Progenitor cell of endocrine pancreas (in vitro differentiated cells): ENCODE measurements at regions not wholly inside any gene's neighbourhood (a gene's known extent, or its start where the extent isn't known, plus 50 kb on each side); places are given as distances from the start of the nearest gene placed in this dataset.

Source experiments
- DNase-seq: peaks from one replicate; pipeline ENCODE4 v3.0.0; 2021; ENCODE audit warnings: low spot score; ENCODE audit not compliant: unreplicated experiment
- H3K27ac Mint-ChIP-seq: 2 replicates; pipeline ENCODE4 v1.8.0; 2021; ENCODE audit warnings: mild to moderate bottlenecking, moderate library complexity, mixed read lengths
- H3K27me3 Mint-ChIP-seq: 2 replicates; pipeline ENCODE4 v1.8.0; 2021; ENCODE audit warnings: mixed read lengths
- H3K36me3 Mint-ChIP-seq: 2 replicates; pipeline ENCODE4 v1.8.0; 2022; ENCODE audit warnings: mixed read lengths; ENCODE audit not compliant: insufficient read depth
- H3K4me1 Mint-ChIP-seq: 2 replicates; pipeline ENCODE4 v1.8.0; 2021; ENCODE audit warnings: low read depth, mixed read lengths
- H3K4me3 Mint-ChIP-seq: 2 replicates; pipeline ENCODE4 v1.8.0; 2021; ENCODE audit warnings: low read depth, mild to moderate bottlenecking, moderate library complexity, mixed read lengths
- H3K9me3 Mint-ChIP-seq: 2 replicates; pipeline ENCODE4 v1.8.0; 2021; ENCODE audit warnings: low read depth, mixed read lengths
- TF ChIP-seq, protein P1 (sequence below): fragments of 200-600 bp; sonication (generic); IDR thresholded peaks from one replicate; pipeline ENCODE4 v1.5.0; 2021; ENCODE audit warnings: antibody characterized with exemption, mild to moderate bottlenecking; ENCODE audit not compliant: unreplicated experiment

DNA sequence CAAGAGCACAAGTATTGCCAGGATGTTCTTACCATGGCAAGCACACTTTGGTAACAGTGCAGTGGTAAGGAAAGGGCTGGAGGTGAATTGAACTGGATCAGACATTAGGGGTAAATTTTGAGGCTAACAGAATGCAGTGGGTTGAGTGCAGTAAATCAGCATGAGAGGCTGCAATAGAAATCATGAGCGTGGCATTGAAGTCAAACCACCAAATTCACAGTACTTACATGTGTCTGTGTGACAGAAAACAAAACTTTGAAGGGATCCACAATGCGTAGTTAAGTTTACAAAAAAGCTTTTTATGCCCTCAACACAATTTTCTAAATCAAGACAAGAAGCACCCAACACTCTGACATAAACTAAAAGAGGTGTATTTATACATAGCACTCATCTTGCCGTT is 428.0 kb upstream of the ARHGEF26 start:
- TF ChIP-seq, protein P1, sequence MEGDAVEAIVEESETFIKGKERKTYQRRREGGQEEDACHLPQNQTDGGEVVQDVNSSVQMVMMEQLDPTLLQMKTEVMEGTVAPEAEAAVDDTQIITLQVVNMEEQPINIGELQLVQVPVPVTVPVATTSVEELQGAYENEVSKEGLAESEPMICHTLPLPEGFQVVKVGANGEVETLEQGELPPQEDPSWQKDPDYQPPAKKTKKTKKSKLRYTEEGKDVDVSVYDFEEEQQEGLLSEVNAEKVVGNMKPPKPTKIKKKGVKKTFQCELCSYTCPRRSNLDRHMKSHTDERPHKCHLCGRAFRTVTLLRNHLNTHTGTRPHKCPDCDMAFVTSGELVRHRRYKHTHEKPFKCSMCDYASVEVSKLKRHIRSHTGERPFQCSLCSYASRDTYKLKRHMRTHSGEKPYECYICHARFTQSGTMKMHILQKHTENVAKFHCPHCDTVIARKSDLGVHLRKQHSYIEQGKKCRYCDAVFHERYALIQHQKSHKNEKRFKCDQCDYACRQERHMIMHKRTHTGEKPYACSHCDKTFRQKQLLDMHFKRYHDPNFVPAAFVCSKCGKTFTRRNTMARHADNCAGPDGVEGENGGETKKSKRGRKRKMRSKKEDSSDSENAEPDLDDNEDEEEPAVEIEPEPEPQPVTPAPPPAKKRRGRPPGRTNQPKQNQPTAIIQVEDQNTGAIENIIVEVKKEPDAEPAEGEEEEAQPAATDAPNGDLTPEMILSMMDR = no peak
- no peaks in the 10 kb centered on the region for H3K36me3 Mint-ChIP-seq
- H3K27me3 Mint-ChIP-seq = no peaks in the 10 kb centered on the region
- H3K27ac Mint-ChIP-seq = no peak overlapping the region
- H3K4me3 Mint-ChIP-seq = no peak overlapping the region
- no peaks in the 10 kb centered on the region for H3K4me1 Mint-ChIP-seq
- no peaks in the 10 kb centered on the region for H3K9me3 Mint-ChIP-seq
- DNase-seq = no peak

DNA sequence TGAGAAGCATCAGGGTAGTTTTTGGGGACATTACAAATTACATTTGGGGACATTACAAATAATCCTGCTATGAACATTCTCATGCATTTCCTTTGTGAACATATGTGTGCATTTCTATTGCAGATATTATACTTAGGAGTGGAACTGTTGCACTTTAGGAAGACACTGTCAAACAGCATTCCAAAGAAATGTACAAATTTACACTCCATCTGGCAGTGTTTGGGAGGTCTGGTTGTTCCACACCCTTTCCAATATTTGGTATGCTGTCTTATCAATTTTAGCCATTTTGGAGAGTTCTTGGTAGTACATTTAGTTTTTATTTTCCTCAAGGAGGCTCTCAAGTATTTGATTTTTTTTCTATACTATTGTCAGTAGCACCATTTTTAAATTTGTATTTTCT is 419.1 kb upstream of the ARHGEF26 start:
- Mint-ChIP-seq H3K4me1 (peaks cover 8% of the 10 kb centered on the region), H3K9me3 (no peaks in the 10 kb centered on the region), H3K27me3 (no peaks in the 10 kb centered on the region), H3K36me3 (no peaks in the 10 kb centered on the region), H3K4me3 (no peak overlapping the region), H3K27ac (no peak overlapping the region)
- TF ChIP-seq, protein P1 = no peak
- no peak for DNase-seq

DNA sequence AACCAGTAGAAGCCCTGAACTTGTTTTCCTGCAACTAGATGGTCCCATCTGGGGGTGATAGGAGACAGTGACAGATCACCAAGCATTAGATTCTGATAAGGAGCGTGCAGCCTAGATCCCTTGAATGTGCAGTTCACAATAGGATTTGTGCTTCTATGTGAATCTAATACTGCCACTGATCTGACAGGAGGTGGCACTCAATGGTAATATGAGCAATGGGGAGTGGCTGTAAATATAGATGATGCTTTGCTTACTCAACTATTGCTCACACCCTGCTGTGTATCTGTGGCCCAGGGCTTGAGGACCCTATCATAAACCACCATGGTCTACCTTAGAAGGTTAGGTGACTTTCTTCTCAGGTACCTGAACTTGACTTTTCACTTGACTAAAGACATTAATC is 417.1 kb upstream of the ARHGEF26 start:
- TF ChIP-seq, protein P1 = no peak
- H3K27me3 Mint-ChIP-seq = no peaks in the 10 kb centered on the region
- H3K36me3 Mint-ChIP-seq = no peaks in the 10 kb centered on the region
- no peak for DNase-seq
- H3K27ac Mint-ChIP-seq = no peak overlapping the region
- H3K4me1 Mint-ChIP-seq = peaks cover 7% of the 10 kb centered on the region
- peaks cover under 1% of the 10 kb centered on the region for H3K9me3 Mint-ChIP-seq
- no peak overlapping the region for H3K4me3 Mint-ChIP-seq

DNA sequence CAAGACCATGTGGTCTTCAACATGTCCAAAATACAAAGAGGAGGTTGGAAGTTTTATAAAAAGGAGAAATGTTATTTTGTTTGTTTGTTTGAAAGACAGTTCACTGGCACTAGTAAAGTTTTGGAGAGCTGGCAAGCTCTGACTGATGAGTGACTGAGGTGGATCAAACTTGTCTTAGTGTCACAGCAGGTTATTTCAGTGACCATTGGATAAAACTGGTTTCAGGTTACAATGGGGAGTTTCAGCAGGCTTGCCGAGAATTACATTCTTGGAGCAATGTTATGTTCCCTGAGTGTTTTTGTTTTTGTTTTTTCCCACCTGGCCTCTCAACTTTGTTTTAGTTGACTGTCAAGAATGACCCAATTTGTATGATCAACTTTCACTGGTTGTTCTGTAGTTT is 414.5 kb upstream of the ARHGEF26 start:
- Mint-ChIP-seq H3K9me3 (peaks cover 6% of the 10 kb centered on the region), H3K4me3 (no peak overlapping the region), H3K4me1 (peaks cover 3% of the 10 kb centered on the region), H3K27ac (no peak overlapping the region), H3K36me3 (no peaks in the 10 kb centered on the region), H3K27me3 (no peaks in the 10 kb centered on the region)
- TF ChIP-seq, protein P1 = no peak
- no peak for DNase-seq

DNA sequence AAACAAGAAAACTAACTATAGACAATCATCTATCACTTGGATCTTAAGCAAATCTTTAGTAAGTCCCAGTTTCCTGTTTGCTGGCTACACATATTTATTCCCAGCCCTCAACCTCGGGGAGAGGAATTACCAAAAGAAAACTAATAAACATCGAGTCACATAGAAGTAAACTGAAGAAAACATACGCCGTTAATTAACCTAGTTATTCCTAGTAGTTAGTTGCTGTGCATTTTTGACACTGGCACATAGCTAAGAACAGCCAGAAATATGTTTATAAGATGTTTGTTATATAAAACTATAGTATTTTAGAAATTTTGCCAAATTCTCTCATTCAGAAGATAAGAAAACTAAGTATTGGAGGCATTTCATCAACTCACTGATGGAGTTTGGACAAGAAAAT is 407.2 kb upstream of the ARHGEF26 start:
- Mint-ChIP-seq H3K4me1 (no peaks in the 10 kb centered on the region), H3K9me3 (peaks cover 9% of the 10 kb centered on the region), H3K4me3 (no peak overlapping the region), H3K36me3 (no peaks in the 10 kb centered on the region), H3K27ac (no peak overlapping the region), H3K27me3 (no peaks in the 10 kb centered on the region)
- TF ChIP-seq, protein P1 = no peak
- no peak for DNase-seq
